ENCODE measurements at regions not wholly inside any gene's neighbourhood (a gene's known extent, or its start where the extent isn't known, plus 50 kb on each side); places are given as distances from the start of the nearest gene placed in this dataset.

- no peak for TF ChIP-seq ZNF217 (CRISPR knock-in tag; IDR thresholded peaks at IDR 0.05)
- TF ChIP-seq ZKSCAN8 (CRISPR knock-in tag; IDR thresholded peaks at IDR 0.05), result no peak
- no peak for TF ChIP-seq SP1 (CRISPR knock-in tag; IDR thresholded peaks at IDR 0.05)
- no peak for TF ChIP-seq ZNF408 (CRISPR knock-in tag; IDR thresholded peaks at IDR 0.05; ENCODE audit: low read depth)
- TF ChIP-seq FIP1L1 (IDR thresholded peaks at IDR 0.05; ENCODE audit: low read depth, low read length, poor library complexity, severe bottlenecking), result no peak
- TF ChIP-seq ILK (tag; IDR thresholded peaks at IDR 0.05; ENCODE audit: borderline replicate concordance, low read depth), result no peak
- peak; percentile 60; the same call in 1 of the 2 replicates for TF ChIP-seq MTA3 (IDR thresholded peaks at IDR 0.05; ENCODE audit: borderline replicate concordance)
- 0 out of 4 replicates have a peak, but pooled peaks of 1 of the 2 experiments have one; percentile 31 for TF ChIP-seq MLLT1 (IDR thresholded peaks at IDR 0.05)
- no peak for TF ChIP-seq NFATC3 (IDR thresholded peaks at IDR 0.05)
- no peak; the same call in 1 of the 2 replicates for TF ChIP-seq ETS1 (conservative IDR thresholded peaks at IDR 0.05; ENCODE audit: control insufficient read depth, low read depth, low read length)
- TF ChIP-seq POLR2G (IDR thresholded peaks at IDR 0.05; ENCODE audit: low read depth, low read length), result no peak
- no peak for TF ChIP-seq RBM14 (IDR thresholded peaks at IDR 0.05; ENCODE audit: borderline replicate concordance, insufficient read depth, low read depth, low read length)
- no peak for TF ChIP-seq PHB (CRISPR knock-in tag; IDR thresholded peaks at IDR 0.05)
- no peak for TF ChIP-seq ZNF436 (CRISPR knock-in tag; IDR thresholded peaks at IDR 0.05)
- no peak for TF ChIP-seq RAD51 (IDR thresholded peaks at IDR 0.05; ENCODE audit: borderline replicate concordance, low read depth)
- no peak for TF ChIP-seq E2F5 (CRISPR knock-in tag; IDR thresholded peaks at IDR 0.05)
- peak; percentile 64 for TF ChIP-seq L3MBTL2 (IDR thresholded peaks at IDR 0.05)
- no peak for TF ChIP-seq POLR3G (IDR thresholded peaks at IDR 0.05; ENCODE audit: extremely low read depth, insufficient read length, insufficient replicate concordance)
- TF ChIP-seq BRCA1 (IDR thresholded peaks at IDR 0.05), result no peak
- no peak for TF ChIP-seq BRCA1 (CRISPR knock-in tag; IDR thresholded peaks at IDR 0.05)
- no peak for TF ChIP-seq ZBTB34 (CRISPR knock-in tag; IDR thresholded peaks at IDR 0.05)
- TF ChIP-seq HDAC6 (IDR thresholded peaks at IDR 0.05; ENCODE audit: low read depth, low read length), result no peak
- no peak for TF ChIP-seq TCF7 (IDR thresholded peaks at IDR 0.05; ENCODE audit: borderline replicate concordance)
- no peak for TF ChIP-seq ARNT (IDR thresholded peaks at IDR 0.05)
- TF ChIP-seq CC2D1A (IDR thresholded peaks at IDR 0.05), result peak; percentile 55; the same call in 1 of the 2 replicates
- peak; percentile 91 for TF ChIP-seq TCF3 (CRISPR knock-in tag; IDR thresholded peaks at IDR 0.05)
Observed at GRCh38 chr1:202067188-202067974, 55.3 kb upstream of the GPR37L1 start (continued).

Data from K562 (cell line).